H7 (cell line): ENCODE measurements at regions not wholly inside any gene's neighbourhood (a gene's known extent, or its start where the extent isn't known, plus 50 kb on each side); places are given as distances from the start of the nearest gene placed in this dataset.

Experiments used
- DNase-seq: peaks from one replicate; pipeline ENCODE4 v3.0.0; 2012
- H3K27me3 ChIP-seq: 2 replicates; pipeline ENCODE4 v1.6.0; 2011; ENCODE audit warnings: mild to moderate bottlenecking, low read length; ENCODE audit not compliant: control insufficient read depth, insufficient read depth
- H3K36me3 ChIP-seq: replicated peaks from 2 replicates; pipeline ENCODE4 v1.5.1; 2011; ENCODE audit warnings: low read length; ENCODE audit not compliant: control insufficient read depth, insufficient read depth
- H3K4me3 ChIP-seq: 2 replicates; pipeline ENCODE4 v1.5.1; 2011; ENCODE audit warnings: low read depth, mild to moderate bottlenecking, control low read depth, low read length, moderate library complexity; ENCODE audit not compliant: insufficient read depth

DNA sequence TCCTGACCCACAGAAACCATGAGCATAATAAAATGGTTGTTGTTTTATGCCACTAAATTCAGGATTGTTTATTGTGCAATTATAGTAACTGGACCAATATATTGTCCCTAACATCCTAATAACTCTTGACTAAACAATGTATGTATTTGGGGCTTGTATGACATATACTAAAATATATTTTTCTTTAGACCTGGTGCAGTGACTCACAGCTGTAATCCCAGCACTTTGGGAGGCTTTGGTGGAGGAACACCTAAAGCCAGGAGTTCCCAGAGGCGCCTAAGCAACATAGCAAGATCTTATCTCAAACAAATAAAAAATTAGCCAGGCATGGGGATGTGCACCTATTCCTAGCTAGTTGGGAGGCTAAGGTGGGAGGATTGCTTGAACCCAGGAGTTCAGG lies 180.4 kb downstream of the SUCNR1 start:
- no peak overlapping the region for H3K4me3 ChIP-seq
- no peaks in the 10 kb centered on the region for H3K27me3 ChIP-seq
- H3K36me3 ChIP-seq = no peaks in the 10 kb centered on the region
- DNase-seq = no peak

DNA sequence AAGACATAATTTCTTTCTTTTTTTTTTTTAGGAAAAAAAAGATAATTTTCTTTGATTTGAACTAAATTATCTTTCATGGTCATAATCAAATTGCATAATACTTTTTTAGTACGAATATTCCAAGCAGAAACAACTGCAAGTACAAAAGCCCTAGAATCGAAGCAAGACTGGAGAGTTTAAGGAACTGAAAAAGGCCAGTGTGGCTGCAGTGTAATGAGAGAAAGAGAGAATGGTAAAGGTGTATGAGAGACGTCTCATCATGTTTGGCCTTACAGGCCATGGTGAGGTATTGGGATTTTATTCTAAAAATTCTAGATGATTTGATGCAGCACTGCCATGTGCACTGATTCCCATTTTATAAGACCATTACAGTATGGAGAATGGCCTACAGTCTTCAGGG lies 180.9 kb downstream of the SUCNR1 start:
- Histone ChIP-seq H3K4me3 (no peak overlapping the region), H3K36me3 (no peaks in the 10 kb centered on the region), H3K27me3 (no peaks in the 10 kb centered on the region)
- no peak for DNase-seq

- H3K4me3 ChIP-seq = no peak overlapping the region
- DNase-seq = no peak
Observed at GRCh38 chr3:152056073-152056472, 182.6 kb downstream of the SUCNR1 start.

DNA sequence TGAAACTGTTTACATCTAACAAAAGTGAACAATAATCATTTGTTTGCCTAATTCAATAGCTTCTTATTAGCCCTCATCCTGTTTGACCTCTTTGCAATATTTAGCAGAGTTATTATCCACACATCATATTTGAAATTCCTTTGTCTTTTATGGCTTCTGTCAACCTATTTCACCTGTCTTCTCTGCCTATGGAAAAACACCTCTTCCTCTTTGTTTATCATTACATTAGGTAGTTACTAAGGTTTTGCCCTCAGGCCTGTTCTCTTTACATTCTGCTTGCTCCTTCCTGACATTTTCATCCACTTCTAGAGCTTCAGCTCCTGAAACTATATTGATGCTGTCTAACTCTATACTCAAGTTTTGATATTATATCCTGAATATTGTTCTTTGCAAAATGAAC lies 183.0 kb downstream of the SUCNR1 start:
- no peak for DNase-seq
- Histone ChIP-seq H3K4me3 (no peak overlapping the region), H3K36me3 (no peaks in the 10 kb centered on the region), H3K27me3 (no peaks in the 10 kb centered on the region)

More at GRCh38 chr3:152056073-152056472, 182.6 kb downstream of the SUCNR1 start:
- no peaks in the 10 kb centered on the region for H3K27me3 ChIP-seq
- H3K36me3 ChIP-seq = no peaks in the 10 kb centered on the region

DNA sequence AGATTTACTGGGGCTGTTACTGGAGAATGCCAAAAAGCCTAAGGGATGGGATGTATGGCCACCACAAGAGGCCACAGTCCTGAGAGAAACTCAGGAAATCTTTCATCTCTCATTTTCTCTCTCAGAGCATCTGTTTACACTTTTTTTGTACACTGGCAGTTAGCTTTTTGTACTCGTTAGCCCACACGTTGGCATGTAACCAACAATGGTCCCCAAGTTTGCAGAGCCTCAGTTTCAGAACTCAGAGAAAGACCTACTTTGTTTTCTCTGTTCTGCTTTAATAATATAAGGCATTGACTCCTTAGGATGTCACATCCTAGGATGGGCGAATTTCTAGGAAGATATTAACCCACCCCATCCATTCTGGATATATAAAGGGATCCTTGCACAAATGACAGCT lies 183.5 kb downstream of the SUCNR1 start:
- H3K4me3 ChIP-seq = no peak overlapping the region
- H3K36me3 ChIP-seq = no peaks in the 10 kb centered on the region
- no peak for DNase-seq
- no peaks in the 10 kb centered on the region for H3K27me3 ChIP-seq

DNA sequence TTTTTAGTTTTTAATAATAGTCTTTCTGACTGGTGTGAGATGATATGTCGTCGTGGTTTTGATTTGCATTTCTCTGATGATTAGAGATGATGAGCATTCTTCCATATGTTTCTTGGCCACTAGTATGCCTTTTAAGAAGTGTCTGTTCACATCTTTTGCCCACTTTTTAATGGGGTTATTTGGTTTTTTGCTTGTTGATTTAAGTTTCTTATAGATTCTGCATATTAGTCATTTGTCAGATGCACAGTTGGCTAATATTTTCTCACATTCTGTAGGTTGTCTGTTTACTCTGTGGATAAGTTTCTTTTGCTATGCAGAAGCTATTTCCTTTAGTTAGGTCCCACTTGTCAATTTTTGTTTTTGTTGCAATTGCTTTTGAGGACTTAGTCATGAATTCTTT lies 185.4 kb downstream of the SUCNR1 start:
- Histone ChIP-seq H3K4me3 (no peak overlapping the region), H3K36me3 (no peaks in the 10 kb centered on the region), H3K27me3 (no peaks in the 10 kb centered on the region)
- no peak for DNase-seq

DNA sequence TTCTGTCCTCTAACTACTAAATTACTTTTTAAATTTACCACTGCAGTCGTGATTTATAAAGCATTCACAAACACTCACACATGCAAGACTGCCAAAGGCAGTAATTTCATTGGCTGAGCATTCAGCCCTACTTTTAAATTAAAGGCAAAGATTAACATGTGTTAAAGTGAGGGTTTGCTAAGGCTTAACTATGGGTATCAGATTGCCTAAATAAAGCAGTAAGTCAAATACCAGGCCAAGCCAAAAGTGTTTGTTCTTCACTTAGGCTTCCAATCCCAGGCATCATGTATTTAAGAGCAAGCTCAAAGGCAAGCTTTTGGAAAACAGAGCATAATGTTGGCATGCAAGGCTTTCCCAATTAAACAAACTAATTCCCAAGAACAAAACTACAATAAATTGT lies 187.3 kb downstream of the SUCNR1 start:
- Histone ChIP-seq H3K27me3 (no peaks in the 10 kb centered on the region), H3K4me3 (no peak overlapping the region), H3K36me3 (no peaks in the 10 kb centered on the region)
- DNase-seq = no peak

DNA sequence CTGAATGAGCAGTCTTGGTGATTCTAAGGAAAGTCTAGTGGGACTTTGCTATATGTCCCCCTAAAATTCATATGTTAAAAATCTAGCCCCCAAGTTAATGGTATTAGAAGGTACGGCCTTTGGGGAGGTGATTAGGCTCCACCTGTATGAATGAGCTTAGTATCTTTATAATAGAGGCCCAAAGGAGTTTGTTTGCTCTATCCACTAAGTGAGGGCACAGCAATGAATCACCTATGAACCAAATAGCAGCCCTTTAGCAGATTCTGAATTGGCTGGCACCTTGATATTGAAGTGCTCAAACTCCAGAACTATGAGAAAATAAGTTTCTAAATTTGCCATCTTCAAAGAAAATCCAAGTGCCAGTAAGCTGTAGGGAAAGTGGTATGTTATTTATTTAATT lies 187.9 kb downstream of the SUCNR1 start:
- no peaks in the 10 kb centered on the region for H3K36me3 ChIP-seq
- no peak overlapping the region for H3K4me3 ChIP-seq

GRCh38 chr3:152069871-152070270 lies 196.4 kb downstream of the SUCNR1 start:
- Histone ChIP-seq H3K27me3 (no peaks in the 10 kb centered on the region), H3K36me3 (no peaks in the 10 kb centered on the region), H3K4me3 (no peak overlapping the region)
- DNase-seq = no peak

More for the DNA sequence above, 187.9 kb downstream of the SUCNR1 start:
- no peaks in the 10 kb centered on the region for H3K27me3 ChIP-seq
- DNase-seq = no peak

GRCh38 chr3:152071315-152071714 lies 197.4 kb upstream of the MBNL1 start:
- H3K36me3 ChIP-seq = no peaks in the 10 kb centered on the region
- H3K4me3 ChIP-seq = no peak overlapping the region
- DNase-seq = no peak
- no peaks in the 10 kb centered on the region for H3K27me3 ChIP-seq

- Histone ChIP-seq H3K27me3 (no peaks in the 10 kb centered on the region), H3K4me3 (no peak overlapping the region), H3K36me3 (no peaks in the 10 kb centered on the region)
- DNase-seq = peak; percentile 26
Observed at GRCh38 chr3:152071924-152072323, 196.8 kb upstream of the MBNL1 start.

DNA sequence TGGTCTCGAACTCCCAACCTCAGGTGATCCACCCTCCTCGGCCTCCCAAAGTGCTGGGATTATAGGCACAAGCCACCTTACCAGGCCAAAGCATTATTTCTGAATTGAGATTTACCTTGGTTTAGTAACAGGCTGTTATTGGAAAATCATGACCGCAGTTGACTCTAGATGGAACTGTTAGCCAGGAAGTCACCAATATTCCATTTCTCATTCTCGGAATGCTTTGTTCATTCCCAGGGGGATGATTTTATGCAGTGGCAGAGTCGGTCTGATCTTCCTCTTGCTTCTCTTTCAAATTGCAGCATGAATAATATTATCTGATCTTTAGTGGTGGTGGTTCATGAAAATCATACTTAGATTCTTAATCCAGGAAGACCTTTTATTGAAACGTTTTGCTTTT lies 195.5 kb upstream of the MBNL1 start:
- H3K27me3 ChIP-seq = no peaks in the 10 kb centered on the region
- H3K4me3 ChIP-seq = no peak overlapping the region
- no peak for DNase-seq
- H3K36me3 ChIP-seq = no peaks in the 10 kb centered on the region

GRCh38 chr3:152076148-152076547 lies 192.6 kb upstream of the MBNL1 start:
- DNase-seq = no peak
- Histone ChIP-seq H3K27me3 (no peaks in the 10 kb centered on the region), H3K36me3 (no peaks in the 10 kb centered on the region), H3K4me3 (no peak overlapping the region)

- DNase-seq = no peak
- Histone ChIP-seq H3K4me3 (no peak overlapping the region), H3K27me3 (no peaks in the 10 kb centered on the region), H3K36me3 (no peaks in the 10 kb centered on the region)
Observed at GRCh38 chr3:152079980-152080379, 188.7 kb upstream of the MBNL1 start.

- no peak for DNase-seq
- no peak overlapping the region for H3K4me3 ChIP-seq
Observed at GRCh38 chr3:152083135-152083534, 185.6 kb upstream of the MBNL1 start.

DNA sequence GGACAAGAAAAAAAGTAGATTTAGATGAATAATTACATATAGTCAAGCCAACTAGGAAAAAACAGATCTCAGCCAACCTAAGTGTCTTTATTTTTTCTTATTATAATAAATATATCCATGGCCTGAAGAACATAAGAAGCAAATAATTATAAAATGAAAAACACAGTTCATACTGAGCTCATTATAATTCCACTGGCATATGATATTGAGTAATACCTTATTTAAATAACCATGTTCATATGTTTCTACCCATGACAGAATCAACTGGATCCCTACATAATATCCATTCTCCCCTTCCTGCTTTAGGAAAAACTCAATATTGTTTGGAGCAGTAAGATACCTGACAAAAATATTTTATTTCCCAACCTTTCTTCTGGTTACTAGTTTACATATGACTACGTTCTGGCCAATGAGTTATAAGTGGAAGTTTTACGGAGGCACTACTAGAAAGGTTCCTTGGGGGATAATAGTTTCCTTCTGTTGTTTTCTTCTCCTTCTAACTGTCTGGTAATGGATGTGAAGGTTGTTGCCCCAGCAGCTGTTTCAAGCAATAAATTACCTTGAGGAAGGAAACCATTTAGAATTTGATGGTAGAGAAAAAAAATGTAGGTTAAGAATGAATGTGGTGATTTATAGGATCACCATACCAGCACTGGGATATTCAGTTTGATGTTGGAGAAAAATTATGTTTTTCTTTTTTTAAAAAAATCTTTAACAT lies 184.1 kb upstream of the MBNL1 start:
- no peak for DNase-seq

More at GRCh38 chr3:152083135-152083534, 185.6 kb upstream of the MBNL1 start:
- Histone ChIP-seq H3K36me3 (no peaks in the 10 kb centered on the region), H3K27me3 (no peaks in the 10 kb centered on the region)

More for the DNA sequence above, 184.1 kb upstream of the MBNL1 start:
- no peaks in the 10 kb centered on the region for H3K36me3 ChIP-seq
- H3K27me3 ChIP-seq = no peaks in the 10 kb centered on the region
- H3K4me3 ChIP-seq = no peak overlapping the region
